ENCODE measurements at regions not wholly inside any gene's neighbourhood (a gene's known extent, or its start where the extent isn't known, plus 50 kb on each side); places are given as distances from the start of the nearest gene placed in this dataset.

GRCh38 chr5:133821889-133822288 lies 146.5 kb downstream of the C5orf15 start:
- Histone ChIP-seq H3K27me3 (ENCODE audit: control insufficient read depth, insufficient read depth, low read length) (peaks cover 17% of the 10 kb centered on the region), H3K4me3 (ENCODE audit: low read depth in 2 of 2, low read length in 2 of 2) (no peak overlapping the region), H3K9me3 (ENCODE audit: control insufficient read depth, insufficient read depth, low read depth, low read length) (no peaks in the 10 kb centered on the region), H3K27ac (ENCODE audit: low read length) (no peak overlapping the region), H3K4me1 (ENCODE audit: control insufficient read depth, insufficient read depth, low read length) (no peaks in the 10 kb centered on the region), H3K36me3 (ENCODE audit: control insufficient read depth, insufficient read depth, low read length) (no peaks in the 10 kb centered on the region; the same call in 1 of the 2 replicates)
- POLR2A ChIA-PET: no interaction called here
- ATAC-seq: no peak
- no TSS peak for BruUV-seq (replicated peaks)
- in situ Hi-C loops (cut with HindIII; ENCODE audit: low pct_unique_long_range_greater_than_20kb, low sequenced_read_pairs): no loop called here
- intact Hi-C loops (cut with micrococcal nuclease; ENCODE audit: unreplicated experiment): no loop called here
- TF ChIP-seq SIN3A (IDR thresholded peaks at IDR 0.05; ENCODE audit: borderline replicate concordance, insufficient read depth, low read depth, low read length): no peak
- TF ChIP-seq CTCF (IDR thresholded peaks at IDR 0.05): no peak
- no peak for TF ChIP-seq TCF7L2 (IDR thresholded peaks at IDR 0.05; ENCODE audit: low read depth, low read length)
- TF ChIP-seq POLR2AphosphoS5 (IDR thresholded peaks at IDR 0.05; ENCODE audit: low read depth, low read length): no peak
- TF ChIP-seq REST (IDR thresholded peaks at IDR 0.05; ENCODE audit: insufficient read depth in 1 of 2, low read depth in 2 of 2, low read length in 1 of 2): no peak
- DNase-seq (ENCODE audit: low read depth, low spot score): no peak
- CTCF ChIA-PET: no interaction called here

GRCh38 chr5:133821311-133821741 lies 147.1 kb downstream of the C5orf15 start:
- intact Hi-C loops (cut with micrococcal nuclease; ENCODE audit: unreplicated experiment) (no loop called here), in situ Hi-C loops (cut with HindIII; ENCODE audit: low pct_unique_long_range_greater_than_20kb, low sequenced_read_pairs) (no loop called here)
- no peak for DNase-seq (ENCODE audit: low read depth, low spot score)
- no peak overlapping the region for H3K27ac ChIP-seq (ENCODE audit: low read length)
- no peak for TF ChIP-seq CTCF (IDR thresholded peaks at IDR 0.05)
- TF ChIP-seq REST (IDR thresholded peaks at IDR 0.05; ENCODE audit: insufficient read depth in 1 of 2, low read depth in 2 of 2, low read length in 1 of 2): no peak
- TF ChIP-seq TCF7L2 (IDR thresholded peaks at IDR 0.05; ENCODE audit: low read depth, low read length): no peak
- no peak for TF ChIP-seq POLR2AphosphoS5 (IDR thresholded peaks at IDR 0.05; ENCODE audit: low read depth, low read length)
- TF ChIP-seq SIN3A (IDR thresholded peaks at IDR 0.05; ENCODE audit: borderline replicate concordance, insufficient read depth, low read depth, low read length): no peak
- H3K4me3 ChIP-seq (ENCODE audit: low read depth in 2 of 2, low read length in 2 of 2): no peak overlapping the region
- ATAC-seq: no peak
- peaks cover 17% of the 10 kb centered on the region for H3K27me3 ChIP-seq (ENCODE audit: control insufficient read depth, insufficient read depth, low read length)
- no TSS peak for BruUV-seq (replicated peaks)
- H3K9me3 ChIP-seq (ENCODE audit: control insufficient read depth, insufficient read depth, low read depth, low read length): no peaks in the 10 kb centered on the region
- CTCF ChIA-PET: no interaction called here
- H3K4me1 ChIP-seq (ENCODE audit: control insufficient read depth, insufficient read depth, low read length): no peaks in the 10 kb centered on the region
- no peaks in the 10 kb centered on the region; the same call in 1 of the 2 replicates for H3K36me3 ChIP-seq (ENCODE audit: control insufficient read depth, insufficient read depth, low read length)
- POLR2A ChIA-PET: no interaction called here

Measured in Panc1 (cell line).